ENCODE measurements at regions not wholly inside any gene's neighbourhood (a gene's known extent, or its start where the extent isn't known, plus 50 kb on each side); places are given as distances from the start of the nearest gene placed in this dataset.
A peak's percentile ranks its signal among the peaks of the same experiment; 100 is the strongest.

DNA sequence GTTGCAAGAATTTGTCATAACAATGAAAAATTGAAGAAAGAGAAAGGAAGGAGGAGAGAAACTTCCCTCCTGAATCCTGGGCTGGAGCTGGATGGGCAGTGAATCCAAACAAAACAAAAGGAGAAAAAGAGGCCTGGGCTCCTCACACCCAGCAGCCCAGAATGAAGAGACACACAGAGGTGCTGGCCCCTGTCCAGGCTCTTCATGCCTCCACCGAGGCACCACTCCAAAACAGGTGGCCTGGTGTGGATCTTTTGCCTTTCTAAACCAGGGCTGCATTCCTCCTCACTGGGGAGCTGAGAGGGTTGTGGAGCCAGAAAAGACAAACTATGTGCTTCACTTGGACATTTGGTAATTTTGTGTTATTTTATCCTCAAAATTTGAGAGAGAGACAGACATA lies 76.0 kb downstream of the FAM124B start:
- no peak for DNase-seq

DNA sequence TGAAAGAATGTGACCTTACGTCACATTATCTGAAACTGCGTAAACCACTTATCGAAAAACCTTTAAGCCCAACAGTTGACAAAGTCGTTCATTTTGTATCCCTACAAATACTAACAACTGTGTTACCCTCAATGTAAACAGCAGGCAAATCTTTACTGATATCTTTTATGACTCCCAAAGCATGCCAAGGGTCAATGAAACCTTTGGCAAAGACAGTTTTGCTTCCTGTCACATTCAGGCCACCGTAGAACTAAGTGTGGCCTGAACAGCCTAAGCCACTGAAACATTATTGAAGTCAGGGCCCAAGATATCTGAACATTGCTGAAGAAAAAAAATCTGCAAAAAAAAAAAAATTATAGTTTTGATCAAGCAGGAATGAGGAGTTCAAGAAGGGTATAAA lies 77.3 kb downstream of the FAM124B start:
- DNase-seq, result no peak

DNA sequence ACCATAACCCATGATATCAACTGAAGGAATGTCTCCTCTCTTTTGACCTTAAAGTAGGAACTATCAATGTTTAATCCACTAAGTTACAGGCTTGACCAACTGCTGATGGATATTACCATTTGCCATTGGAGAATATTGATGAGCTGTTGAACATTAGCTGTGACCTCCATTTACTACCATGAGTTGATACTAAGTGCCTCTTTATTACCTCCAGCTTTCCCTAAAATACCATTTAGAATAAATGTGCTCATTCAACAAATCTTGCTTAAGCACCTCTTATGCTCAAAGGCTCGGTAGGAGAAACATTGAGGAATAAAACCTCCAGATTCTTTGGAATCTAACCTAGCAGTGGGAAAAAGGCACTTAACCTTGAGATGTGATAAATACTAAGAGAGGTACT lies 81.2 kb downstream of the FAM124B start:
- DNase-seq, result no peak

DNA sequence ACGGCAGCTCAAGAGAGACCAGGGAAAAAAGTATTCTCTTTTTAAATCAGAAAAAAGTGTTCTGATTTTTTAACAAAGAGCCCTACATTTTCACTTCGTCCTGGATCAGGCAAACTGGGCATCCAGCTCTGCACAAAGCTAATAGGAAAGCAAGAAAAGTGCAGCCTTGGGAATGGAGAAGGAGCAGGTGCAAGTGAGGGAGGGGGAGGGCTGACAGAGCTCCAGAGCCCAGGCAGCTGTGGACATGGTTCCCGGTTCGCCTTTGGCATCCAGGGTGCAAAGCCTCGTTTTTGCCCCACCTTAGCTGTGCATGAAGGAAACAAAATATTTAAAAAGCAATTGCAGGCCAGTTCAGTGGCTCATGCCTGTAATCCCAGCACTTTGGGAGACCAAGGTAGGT lies 82.2 kb downstream of the FAM124B start:
- no peak for DNase-seq

DNA sequence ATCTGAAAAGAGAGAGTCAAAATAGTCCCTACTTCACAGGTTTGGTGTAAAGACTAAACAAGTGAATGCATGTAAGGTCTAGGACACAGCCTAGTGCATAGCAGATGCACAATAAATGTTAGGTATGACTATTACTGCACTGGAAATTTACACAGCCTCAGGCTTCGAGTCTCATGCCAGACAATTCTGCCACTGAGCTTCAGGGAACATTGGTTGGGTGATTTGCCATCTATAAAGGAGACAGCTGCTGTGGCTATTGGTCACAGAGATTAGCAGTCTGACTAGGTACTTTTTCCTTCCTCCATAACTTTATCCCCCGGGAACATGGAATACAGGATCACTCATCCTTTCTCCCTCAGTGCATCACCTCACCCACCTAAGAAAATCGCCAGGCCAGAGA lies 89.2 kb downstream of the FAM124B start:
- no peak for DNase-seq

DNA sequence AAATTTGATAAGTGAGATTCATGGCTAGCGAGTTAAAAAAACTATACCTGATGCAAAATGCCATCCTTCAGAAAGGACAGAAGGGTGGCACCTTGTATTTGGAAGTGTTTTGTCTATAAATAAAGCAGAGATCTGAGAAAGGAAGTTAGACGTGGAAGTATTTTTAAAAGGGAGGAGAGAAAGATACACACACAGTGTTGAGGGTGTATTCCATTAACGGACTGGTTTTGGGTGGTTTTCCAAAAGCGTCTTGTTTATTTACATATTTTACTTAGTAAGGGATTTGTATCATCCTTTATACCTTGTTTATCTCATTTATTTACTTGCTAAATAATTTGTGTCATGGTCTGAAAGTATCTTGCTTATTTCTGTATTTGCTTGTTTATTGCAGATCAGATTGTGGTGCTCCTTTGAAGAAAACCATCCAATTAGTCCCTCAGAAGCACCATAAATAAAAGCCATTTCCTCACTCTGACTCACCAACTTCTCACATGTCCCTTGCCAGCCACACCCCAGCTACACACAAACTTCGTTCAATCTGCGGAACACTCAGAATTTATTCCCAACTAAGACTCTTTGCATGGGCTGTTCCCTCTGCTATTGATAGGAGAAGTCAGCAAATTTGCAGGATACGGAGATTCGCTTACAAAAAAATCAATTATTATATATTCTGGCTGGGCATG lies 90.8 kb downstream of the FAM124B start:
- no peak for DNase-seq

DNA sequence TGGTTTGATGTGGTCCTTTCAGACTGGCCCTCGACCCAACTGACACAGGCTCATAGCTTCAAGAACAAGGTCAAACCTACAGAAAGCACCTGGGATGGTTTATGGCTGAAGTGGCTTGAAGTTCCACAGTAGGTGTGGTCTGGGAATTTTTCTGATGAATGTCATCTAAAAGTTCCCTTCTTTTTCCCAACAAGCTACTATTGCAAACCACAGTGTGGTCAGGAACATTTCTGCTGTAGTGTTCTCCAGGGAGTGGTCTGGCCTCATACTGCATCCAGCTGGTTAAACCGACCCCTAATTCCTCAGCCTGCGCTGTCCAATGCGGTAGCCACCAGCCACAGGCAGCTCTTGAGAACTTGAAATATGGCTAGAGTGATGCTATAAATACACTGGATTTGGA lies 92.7 kb downstream of the FAM124B start:
- DNase-seq, result no peak

DNA sequence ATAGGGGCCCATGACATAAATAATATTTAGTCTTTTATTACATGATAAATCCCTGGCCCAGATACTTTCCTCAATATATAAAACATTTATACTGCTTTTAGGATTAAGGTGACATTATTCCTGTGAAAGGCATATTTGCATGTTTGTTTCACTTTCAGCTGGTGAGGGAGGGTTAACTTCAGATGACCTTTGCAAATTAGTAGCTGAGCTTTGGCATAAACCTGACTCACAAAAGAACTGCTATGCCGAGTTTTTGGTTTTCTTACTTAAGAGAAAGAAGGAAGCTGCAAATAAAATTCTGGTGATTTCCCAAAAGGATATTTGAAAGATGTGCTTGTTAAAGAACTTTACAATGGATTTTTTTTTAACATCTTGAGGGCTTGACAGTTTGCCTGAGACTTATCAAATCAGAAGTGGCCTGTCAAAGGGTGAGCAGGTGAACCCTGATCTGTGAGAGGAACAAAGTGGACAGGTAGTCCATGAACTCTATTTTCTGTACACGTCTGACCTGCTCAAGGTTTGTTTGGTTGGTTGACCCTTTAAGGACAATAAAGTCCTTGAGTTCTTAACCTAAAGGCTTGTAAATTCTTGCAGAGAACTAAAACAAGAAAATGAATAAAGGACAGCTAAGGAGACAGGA lies 93.5 kb downstream of the FAM124B start:
- no peak for DNase-seq

DNA sequence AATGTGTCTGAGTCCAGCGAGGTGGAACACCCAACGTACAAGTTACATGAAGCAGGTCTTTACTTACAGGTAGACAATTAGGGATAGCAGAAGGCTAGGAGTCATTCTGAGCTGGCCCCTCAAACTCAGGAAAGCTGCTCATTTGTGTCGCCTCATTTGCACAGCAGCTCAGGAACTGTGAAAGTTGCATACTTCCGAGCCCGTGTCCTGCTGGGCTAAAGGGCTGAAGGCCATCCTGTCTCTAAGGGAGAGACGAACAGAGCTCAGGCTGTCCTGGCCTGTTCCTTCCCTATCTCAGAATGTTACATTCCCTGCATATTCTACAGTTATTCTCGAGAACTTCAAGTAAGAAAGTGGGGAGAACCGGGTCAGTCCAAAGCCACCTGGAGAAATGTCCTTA lies 99.0 kb downstream of the FAM124B start:
- DNase-seq, result no peak

DNA sequence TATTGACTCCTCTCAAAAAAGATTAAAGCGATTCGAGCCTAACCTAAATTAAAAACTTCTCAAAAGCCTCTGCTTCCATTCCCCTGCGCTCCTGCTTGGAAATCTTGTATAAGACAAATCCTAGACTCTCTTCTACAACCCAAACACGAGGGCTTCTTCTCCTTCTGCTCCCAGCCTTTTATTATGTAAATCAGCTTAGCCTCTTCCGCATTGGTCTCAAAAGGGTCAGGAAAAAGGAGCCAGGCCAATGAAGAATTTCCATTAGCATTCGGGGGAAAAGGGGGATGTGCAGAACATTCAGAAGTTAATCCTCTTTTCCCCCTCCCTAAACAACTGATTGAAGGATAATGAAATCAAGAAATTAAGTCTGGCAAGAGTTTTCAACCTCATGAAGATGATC lies 107.9 kb downstream of the FAM124B start:
- no peak for DNase-seq

DNA sequence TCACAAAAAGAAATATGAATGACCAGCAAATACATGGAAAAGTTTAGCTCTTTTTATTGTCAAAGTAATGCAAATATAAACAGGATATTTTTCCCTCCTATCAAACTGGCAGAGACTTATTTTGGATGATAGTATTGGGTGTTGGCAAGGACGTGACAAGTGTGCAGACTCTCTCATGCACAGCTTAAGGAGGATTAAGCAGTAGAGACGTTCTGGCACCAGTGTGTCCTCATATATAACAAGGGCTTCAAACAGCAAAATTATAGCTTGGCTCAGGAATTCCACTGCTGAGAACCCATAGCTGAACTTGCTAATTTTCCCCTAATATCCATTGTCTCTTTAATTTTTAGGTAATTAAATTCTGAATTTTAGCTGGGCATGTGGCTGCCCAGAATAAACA lies 114.4 kb downstream of the FAM124B start:
- no peak for DNase-seq

DNA sequence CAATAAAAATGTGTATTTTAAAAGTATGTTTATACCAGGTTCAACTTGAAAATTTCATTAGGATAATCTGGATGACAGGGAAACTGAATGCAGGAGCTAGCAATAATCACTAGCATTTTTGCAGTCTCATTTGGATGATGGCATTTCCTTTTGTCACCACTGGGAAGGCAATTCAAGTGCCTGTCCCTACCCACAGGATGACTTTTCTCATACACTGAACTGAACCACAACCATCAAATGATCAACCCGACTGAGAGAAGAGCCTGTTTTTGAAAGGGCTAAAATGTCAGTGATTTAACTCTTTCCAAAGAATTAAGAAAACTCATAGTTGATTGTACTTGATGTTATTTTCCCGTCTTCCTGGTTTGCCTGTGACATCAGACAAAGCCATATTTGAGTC lies 115.0 kb downstream of the FAM124B start:
- no peak for DNase-seq

DNA sequence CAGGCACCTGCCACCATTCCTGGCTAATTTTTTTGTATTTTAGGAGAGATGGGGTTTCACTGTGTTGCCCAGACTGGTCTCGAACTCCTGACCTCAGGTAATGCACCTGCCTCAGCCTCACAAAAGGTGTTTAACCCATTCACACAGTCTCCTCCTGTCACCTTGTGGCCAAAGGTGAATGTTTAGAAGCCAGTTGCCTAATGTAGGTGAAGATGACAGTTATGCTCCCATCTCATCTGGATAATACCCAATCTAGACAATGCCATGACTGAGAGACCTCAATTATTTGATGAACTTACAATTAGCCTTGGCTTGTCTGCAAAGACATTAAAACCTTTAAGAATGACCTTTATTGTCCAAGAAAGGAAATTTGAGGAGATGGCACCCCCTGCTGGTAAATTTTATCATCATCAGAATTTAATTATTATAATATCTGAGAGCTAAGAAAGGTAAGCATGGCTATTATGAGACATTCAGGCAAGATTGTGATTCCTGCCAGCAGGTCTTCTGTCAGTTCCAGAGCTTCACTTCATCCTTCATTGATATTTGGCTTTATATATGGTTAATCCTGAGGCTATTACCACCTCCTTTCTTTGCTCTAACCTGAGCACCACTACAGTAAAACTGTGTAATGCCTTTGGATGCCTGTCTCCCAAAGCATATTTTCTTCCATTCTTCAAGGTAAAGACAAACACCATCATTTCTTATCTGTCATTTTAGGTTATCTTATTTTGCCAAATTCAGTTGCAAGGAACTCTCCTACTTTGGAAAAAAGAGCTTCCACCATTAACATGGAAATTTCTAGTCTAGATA lies 117.6 kb downstream of the FAM124B start:
- DNase-seq, result peak; percentile 46

DNA sequence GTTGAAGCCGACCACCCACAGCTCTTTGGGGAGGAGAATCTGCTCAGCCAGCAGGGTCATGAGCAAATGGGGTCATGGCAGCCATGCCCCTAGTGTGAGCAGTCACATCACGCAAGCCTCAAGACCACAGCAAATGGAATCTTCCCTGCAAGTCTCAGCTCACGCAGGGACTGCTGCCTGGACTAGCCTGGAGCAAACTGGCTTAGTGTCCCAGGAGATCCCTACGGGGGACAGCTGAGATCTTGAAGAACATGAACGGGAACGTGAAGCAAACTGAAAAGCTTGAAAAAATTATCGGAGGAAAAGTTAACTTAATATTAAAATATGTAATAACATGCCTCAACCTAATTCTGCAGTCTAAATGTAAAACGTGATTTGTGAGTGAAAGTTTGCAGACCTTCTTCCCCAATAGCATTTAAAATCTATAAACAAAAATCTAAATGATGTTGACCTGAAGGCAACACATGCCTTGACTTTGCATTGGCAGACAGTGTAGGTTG lies 118.4 kb downstream of the FAM124B start:
- no peak for DNase-seq

DNA sequence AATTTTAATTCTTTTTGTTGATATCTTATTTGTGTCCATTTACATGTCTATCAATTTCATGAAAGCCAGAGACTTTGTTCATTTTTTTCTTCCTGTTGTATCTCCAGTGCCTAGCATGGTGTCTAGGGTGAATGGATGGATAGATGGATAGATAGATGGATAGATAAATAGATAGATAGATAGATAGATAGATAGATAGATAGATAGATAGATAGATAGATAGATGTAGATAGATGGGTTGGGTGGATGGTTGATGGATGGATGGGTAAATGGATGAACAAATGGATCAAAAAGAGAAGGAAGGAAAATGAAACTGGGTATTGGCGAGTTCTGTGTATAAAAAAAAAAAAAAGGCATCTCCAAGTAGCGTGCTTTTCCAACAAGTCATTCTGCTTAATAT lies 120.5 kb downstream of the FAM124B start:
- no peak for DNase-seq

DNA sequence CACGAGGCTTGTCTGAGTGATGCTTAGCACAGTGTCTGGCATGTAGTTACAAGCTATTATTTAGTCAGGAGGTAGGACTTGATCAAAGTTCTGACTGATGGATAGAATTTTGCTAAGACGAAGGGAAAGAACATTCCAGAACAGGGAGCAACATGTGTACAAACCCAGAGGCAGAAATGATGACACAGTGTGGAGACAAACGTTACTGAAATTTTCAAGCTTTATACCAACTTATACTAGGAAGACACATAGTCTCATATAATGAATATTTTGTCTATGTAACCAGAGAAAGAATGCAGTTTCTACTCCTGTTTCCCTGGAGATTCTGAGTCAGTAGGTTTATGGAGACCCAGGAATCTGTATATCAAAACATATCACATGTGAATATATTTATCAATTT lies 123.4 kb downstream of the FAM124B start:
- no peak for DNase-seq

DNA sequence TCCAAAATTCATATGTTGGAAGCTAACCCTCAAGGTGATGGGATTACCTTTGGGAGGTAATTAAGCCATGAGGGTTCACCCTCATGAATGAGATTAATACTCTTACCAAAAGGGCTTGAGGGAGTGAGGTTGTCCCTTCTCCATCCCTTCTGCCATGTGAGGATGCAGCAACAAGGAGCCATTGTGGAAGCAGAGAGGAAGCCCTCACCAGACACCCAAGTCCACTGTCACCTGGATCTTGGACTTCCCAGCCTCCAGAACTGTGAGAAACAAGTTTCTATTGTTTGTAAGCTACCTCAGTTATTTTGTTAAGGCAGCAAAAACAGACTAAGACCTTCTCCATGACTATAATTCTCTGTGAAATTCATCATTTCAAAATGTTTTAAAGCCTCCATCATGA lies 125.7 kb downstream of the FAM124B start:
- no peak for DNase-seq

DNA sequence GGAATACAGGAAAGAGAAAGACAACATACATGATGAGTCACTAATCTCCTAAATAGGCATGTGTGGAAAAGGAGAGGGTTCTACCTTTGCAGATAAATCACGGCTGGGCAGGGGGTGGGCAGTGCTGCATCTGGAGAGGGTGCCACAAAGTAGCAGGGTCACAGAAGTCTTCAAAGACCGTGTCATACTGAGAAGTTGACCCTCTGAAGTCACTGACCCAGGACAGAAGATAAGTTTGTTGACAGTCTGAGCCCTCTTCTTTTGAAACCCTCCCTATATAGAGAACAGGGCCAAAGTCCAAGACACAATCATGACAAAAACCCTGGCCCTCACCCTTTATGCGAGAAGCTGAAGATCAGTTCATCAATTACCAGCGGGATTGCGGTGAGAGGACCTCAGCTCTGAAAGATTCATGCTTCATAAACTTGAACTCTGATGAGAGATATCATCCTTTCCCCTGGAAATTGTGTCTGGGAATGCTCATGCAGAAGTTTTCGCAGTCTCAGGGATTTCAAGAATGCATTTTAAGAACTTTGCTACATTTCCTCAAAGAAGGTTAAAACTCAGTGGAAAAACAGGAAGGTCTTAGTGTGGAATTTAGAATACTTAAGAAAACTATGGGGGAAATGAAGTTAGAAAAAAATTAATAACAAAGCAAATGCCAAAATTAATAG lies 129.5 kb downstream of the FAM124B start:
- DNase-seq, result no peak

DNA sequence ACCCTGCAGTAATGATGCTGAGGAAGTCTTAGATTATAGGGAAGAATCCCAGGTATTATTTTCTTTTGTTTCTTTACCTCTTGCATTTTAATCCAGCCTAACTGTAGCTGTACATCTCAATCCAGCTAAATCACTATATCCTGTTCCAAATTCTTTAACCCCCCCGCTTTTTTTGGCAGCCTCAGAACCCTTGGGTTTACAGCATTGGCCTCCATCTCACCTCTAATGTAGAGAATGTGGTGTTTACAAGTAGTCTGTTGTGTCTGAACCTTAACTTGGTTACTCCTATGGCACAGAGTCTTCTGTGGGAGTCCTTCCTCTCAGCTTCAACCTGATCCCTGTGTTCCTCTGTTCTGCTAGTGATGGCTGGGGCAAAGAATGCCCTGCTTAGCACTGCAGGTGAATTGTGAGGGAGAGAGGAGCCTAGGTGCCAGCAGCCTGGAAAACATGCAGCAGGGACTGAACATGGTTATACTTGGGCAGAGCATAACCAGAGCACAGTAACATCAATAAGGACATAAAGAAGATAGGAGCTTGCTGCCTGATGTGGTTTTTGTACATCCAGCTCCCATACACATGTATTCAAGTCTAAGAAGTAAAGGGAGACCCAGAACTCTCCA lies 130.2 kb downstream of the FAM124B start:
- no peak for DNase-seq

DNA sequence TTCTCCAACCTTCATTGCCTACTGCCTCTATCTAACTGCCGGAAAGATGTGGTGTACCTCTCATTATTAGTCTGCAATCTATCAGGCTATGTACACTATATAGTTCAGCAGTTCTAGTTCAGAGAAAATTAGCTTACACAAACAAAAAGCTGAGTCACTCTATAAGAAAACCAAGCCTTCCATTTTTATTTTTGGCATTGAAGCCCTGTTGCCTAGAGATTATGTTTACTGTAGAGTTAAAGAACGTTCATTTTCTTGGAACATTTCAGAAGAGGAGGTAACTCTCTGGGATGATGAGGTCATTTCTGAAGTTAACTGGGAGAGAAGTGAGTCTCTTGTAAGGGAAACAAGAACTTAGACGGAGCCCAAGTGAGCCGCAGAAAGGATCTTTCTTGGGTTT lies 133.5 kb downstream of the FAM124B start:
- DNase-seq, result no peak

DNA sequence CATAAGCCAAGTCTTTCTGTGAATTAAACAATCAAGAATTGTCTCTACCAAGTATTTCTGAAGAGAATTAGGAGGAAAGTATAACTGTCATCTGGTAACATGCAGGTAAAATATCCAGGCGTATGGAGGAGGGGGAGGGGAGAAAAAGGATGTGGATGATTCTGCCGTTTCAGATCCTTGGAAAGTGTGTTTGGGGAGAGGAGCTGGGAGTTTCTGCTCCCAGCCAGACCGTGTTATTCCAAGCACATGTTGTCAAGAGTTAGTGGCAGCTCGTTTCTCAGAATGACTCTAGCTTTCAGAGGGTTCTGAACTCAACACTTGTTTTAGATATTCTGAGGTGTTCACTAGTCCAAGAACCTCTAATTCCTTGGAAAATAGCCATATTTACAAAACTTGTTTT lies 137.6 kb downstream of the FAM124B start:
- DNase-seq, result no peak

DNA sequence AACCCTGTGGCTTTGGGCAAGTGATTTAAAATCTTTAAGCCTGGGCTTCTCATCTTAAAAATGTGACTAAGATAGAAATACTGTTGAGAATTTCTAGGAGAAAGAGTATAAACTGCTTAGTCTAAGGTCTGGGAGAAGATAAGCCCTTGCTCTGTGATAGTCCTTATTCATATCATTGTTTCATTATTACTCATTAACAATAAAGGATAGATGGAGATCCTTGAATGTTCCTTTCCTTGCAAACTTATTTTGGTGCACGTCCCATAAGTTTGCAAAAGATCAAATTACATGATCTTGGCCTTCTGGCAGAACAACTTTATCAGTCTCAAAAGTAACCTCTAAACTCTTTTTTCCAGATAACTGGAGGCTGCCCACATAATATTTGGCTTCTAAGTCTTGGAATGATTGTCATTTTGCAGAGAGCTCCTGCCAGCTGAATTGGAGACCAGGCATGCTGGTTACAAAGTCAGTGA lies 138.3 kb downstream of the FAM124B start:
- no peak for DNase-seq

DNA sequence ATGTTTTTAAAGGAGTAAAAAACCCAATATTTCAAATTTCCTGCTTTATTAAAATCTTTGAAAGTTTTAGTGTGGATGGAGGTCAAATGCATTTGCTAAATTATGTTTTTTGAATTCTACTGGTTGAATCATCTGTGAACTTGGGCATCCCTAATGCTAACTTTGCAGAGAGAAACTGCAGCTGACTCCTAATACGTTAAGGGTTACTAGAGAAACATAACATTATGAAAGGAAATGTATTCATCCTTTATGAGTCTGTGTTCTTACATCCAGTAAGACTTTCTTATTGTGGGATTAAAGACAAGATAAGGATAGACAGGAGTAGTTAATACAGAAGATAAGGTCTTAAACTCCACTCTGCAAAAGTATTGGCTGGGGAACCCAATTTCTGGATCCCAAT lies 140.6 kb downstream of the FAM124B start:
- no peak for DNase-seq

Data from NCI-H1694 treated with DMSO at 0.1 percent for 48 hours (cell line).